ENCODE measurements at regions not wholly inside any gene's neighbourhood (a gene's known extent, or its start where the extent isn't known, plus 50 kb on each side); places are given as distances from the start of the nearest gene placed in this dataset.

- no peak overlapping the region for H3K27ac Mint-ChIP-seq (ENCODE audit: low read depth)
- H3K36me3 Mint-ChIP-seq (ENCODE audit: insufficient read depth), result peaks cover 1% of the 10 kb centered on the region
- no peak overlapping the region for H3K4me3 Mint-ChIP-seq
- no peaks in the 10 kb centered on the region for H3K4me1 Mint-ChIP-seq
- no peak for DNase-seq (ENCODE audit: low spot score in 2 of 2)
- no peaks in the 10 kb centered on the region for H3K9me3 Mint-ChIP-seq
- H3K27me3 Mint-ChIP-seq, result peaks cover 12% of the 10 kb centered on the region
- ATAC-seq (replicated peaks; ENCODE audit: extremely low read depth, poor library complexity, severe bottlenecking), result no peak
Observed at GRCh38 chr5:74294231-74294705, 346.3 kb downstream of the ENC1 start.

- ATAC-seq (replicated peaks; ENCODE audit: extremely low read depth, poor library complexity, severe bottlenecking) (no peak), DNase-seq (ENCODE audit: low spot score in 2 of 2) (no peak)
- no peaks in the 10 kb centered on the region for H3K9me3 Mint-ChIP-seq
- H3K27me3 Mint-ChIP-seq, result peaks cover 23% of the 10 kb centered on the region
- H3K4me1 Mint-ChIP-seq, result no peaks in the 10 kb centered on the region
- H3K4me3 Mint-ChIP-seq, result no peak overlapping the region
- H3K36me3 Mint-ChIP-seq (ENCODE audit: insufficient read depth), result peaks cover 1% of the 10 kb centered on the region
- no peak overlapping the region for H3K27ac Mint-ChIP-seq (ENCODE audit: low read depth)
Observed at GRCh38 chr5:74293182-74293581, 347.3 kb downstream of the ENC1 start.

GRCh38 chr5:74290634-74291241, 349.8 kb downstream of the ENC1 start:
- H3K4me3 Mint-ChIP-seq, result no peak overlapping the region
- no peak overlapping the region for H3K27ac Mint-ChIP-seq (ENCODE audit: low read depth)
- no peaks in the 10 kb centered on the region for H3K36me3 Mint-ChIP-seq (ENCODE audit: insufficient read depth)
- H3K27me3 Mint-ChIP-seq, result peaks cover 38% of the 10 kb centered on the region
- no peaks in the 10 kb centered on the region for H3K9me3 Mint-ChIP-seq
- H3K4me1 Mint-ChIP-seq, result no peaks in the 10 kb centered on the region
- no peak for ATAC-seq (replicated peaks; ENCODE audit: extremely low read depth, poor library complexity, severe bottlenecking)
- no peak for DNase-seq (ENCODE audit: low spot score in 2 of 2)

- no peaks in the 10 kb centered on the region for H3K4me1 Mint-ChIP-seq
- ATAC-seq (replicated peaks; ENCODE audit: extremely low read depth, poor library complexity, severe bottlenecking) (no peak), DNase-seq (ENCODE audit: low spot score in 2 of 2) (no peak)
- no peaks in the 10 kb centered on the region for H3K36me3 Mint-ChIP-seq (ENCODE audit: insufficient read depth)
- no peak overlapping the region for H3K4me3 Mint-ChIP-seq
- H3K9me3 Mint-ChIP-seq, result no peaks in the 10 kb centered on the region
- peaks cover 49% of the 10 kb centered on the region for H3K27me3 Mint-ChIP-seq
- no peak overlapping the region for H3K27ac Mint-ChIP-seq (ENCODE audit: low read depth)
Observed at GRCh38 chr5:74289691-74290090, 350.8 kb downstream of the ENC1 start.

GRCh38 chr5:74289238-74289637, 351.3 kb downstream of the ENC1 start:
- H3K27me3 Mint-ChIP-seq, result peaks cover 53% of the 10 kb centered on the region
- no peak overlapping the region for H3K4me3 Mint-ChIP-seq
- no peaks in the 10 kb centered on the region for H3K9me3 Mint-ChIP-seq
- H3K36me3 Mint-ChIP-seq (ENCODE audit: insufficient read depth), result no peaks in the 10 kb centered on the region
- no peak for DNase-seq (ENCODE audit: low spot score in 2 of 2)
- H3K27ac Mint-ChIP-seq (ENCODE audit: low read depth), result no peak overlapping the region
- H3K4me1 Mint-ChIP-seq, result no peaks in the 10 kb centered on the region
- no peak for ATAC-seq (replicated peaks; ENCODE audit: extremely low read depth, poor library complexity, severe bottlenecking)

- Mint-ChIP-seq H3K27ac (ENCODE audit: low read depth) (no peak overlapping the region), H3K4me3 (no peak overlapping the region), H3K27me3 (peaks cover 59% of the 10 kb centered on the region), H3K36me3 (ENCODE audit: insufficient read depth) (no peaks in the 10 kb centered on the region), H3K9me3 (no peaks in the 10 kb centered on the region), H3K4me1 (no peaks in the 10 kb centered on the region)
- DNase-seq (ENCODE audit: low spot score in 2 of 2) (no peak), ATAC-seq (replicated peaks; ENCODE audit: extremely low read depth, poor library complexity, severe bottlenecking) (no peak)
Observed at GRCh38 chr5:74288448-74289108, 351.9 kb downstream of the ENC1 start.

GRCh38 chr5:74288038-74288437, 352.5 kb downstream of the ENC1 start:
- Mint-ChIP-seq H3K27me3 (peaks cover 59% of the 10 kb centered on the region), H3K4me1 (no peaks in the 10 kb centered on the region), H3K36me3 (ENCODE audit: insufficient read depth) (no peaks in the 10 kb centered on the region), H3K4me3 (no peak overlapping the region), H3K9me3 (no peaks in the 10 kb centered on the region), H3K27ac (ENCODE audit: low read depth) (no peak overlapping the region)
- DNase-seq (ENCODE audit: low spot score in 2 of 2) (no peak), ATAC-seq (replicated peaks; ENCODE audit: extremely low read depth, poor library complexity, severe bottlenecking) (no peak)

- Mint-ChIP-seq H3K9me3 (no peaks in the 10 kb centered on the region), H3K4me1 (no peaks in the 10 kb centered on the region), H3K27ac (ENCODE audit: low read depth) (no peak overlapping the region), H3K36me3 (ENCODE audit: insufficient read depth) (no peaks in the 10 kb centered on the region), H3K4me3 (no peak overlapping the region), H3K27me3 (peaks cover 59% of the 10 kb centered on the region)
- ATAC-seq (replicated peaks; ENCODE audit: extremely low read depth, poor library complexity, severe bottlenecking) (no peak), DNase-seq (ENCODE audit: low spot score in 2 of 2) (no peak)
Observed at GRCh38 chr5:74286734-74287695, 353.5 kb downstream of the ENC1 start.

GRCh38 chr5:74285675-74286280, 354.8 kb downstream of the ENC1 start:
- Mint-ChIP-seq H3K9me3 (no peaks in the 10 kb centered on the region), H3K27me3 (peaks cover 57% of the 10 kb centered on the region), H3K36me3 (ENCODE audit: insufficient read depth) (no peaks in the 10 kb centered on the region), H3K4me3 (no peak overlapping the region), H3K4me1 (no peaks in the 10 kb centered on the region), H3K27ac (ENCODE audit: low read depth) (no peak overlapping the region)
- DNase-seq (ENCODE audit: low spot score in 2 of 2), result no peak
- ATAC-seq (replicated peaks; ENCODE audit: extremely low read depth, poor library complexity, severe bottlenecking), result no peak

- DNase-seq (ENCODE audit: low spot score in 2 of 2) (no peak), ATAC-seq (replicated peaks; ENCODE audit: extremely low read depth, poor library complexity, severe bottlenecking) (no peak)
- Mint-ChIP-seq H3K4me3 (no peak overlapping the region), H3K9me3 (no peaks in the 10 kb centered on the region), H3K27me3 (peaks cover 29% of the 10 kb centered on the region), H3K4me1 (no peaks in the 10 kb centered on the region), H3K27ac (ENCODE audit: low read depth) (no peak overlapping the region), H3K36me3 (ENCODE audit: insufficient read depth) (no peaks in the 10 kb centered on the region)
Observed at GRCh38 chr5:74282490-74282889, 358.0 kb downstream of the ENC1 start.

GRCh38 chr5:74281166-74281565, 359.4 kb downstream of the ENC1 start:
- H3K27me3 Mint-ChIP-seq, result peaks cover 23% of the 10 kb centered on the region
- no peak for DNase-seq (ENCODE audit: low spot score in 2 of 2)
- no peaks in the 10 kb centered on the region for H3K9me3 Mint-ChIP-seq
- H3K27ac Mint-ChIP-seq (ENCODE audit: low read depth), result no peak overlapping the region
- no peaks in the 10 kb centered on the region for H3K4me1 Mint-ChIP-seq
- no peak for ATAC-seq (replicated peaks; ENCODE audit: extremely low read depth, poor library complexity, severe bottlenecking)
- no peaks in the 10 kb centered on the region for H3K36me3 Mint-ChIP-seq (ENCODE audit: insufficient read depth)
- no peak overlapping the region for H3K4me3 Mint-ChIP-seq

GRCh38 chr5:74280306-74280705, 360.2 kb downstream of the ENC1 start:
- Mint-ChIP-seq H3K27ac (ENCODE audit: low read depth) (no peak overlapping the region), H3K36me3 (ENCODE audit: insufficient read depth) (no peaks in the 10 kb centered on the region), H3K4me1 (no peaks in the 10 kb centered on the region), H3K4me3 (no peak overlapping the region), H3K27me3 (peaks cover 16% of the 10 kb centered on the region), H3K9me3 (no peaks in the 10 kb centered on the region)
- DNase-seq (ENCODE audit: low spot score in 2 of 2) (no peak), ATAC-seq (replicated peaks; ENCODE audit: extremely low read depth, poor library complexity, severe bottlenecking) (no peak)
